ENCODE measurements at regions not wholly inside any gene's neighbourhood (a gene's known extent, or its start where the extent isn't known, plus 50 kb on each side); places are given as distances from the start of the nearest gene placed in this dataset.
"Not testable (repeated sequence)": the region's sequence is repeated elsewhere in the genome, so short reads cannot be mapped to it uniquely, and the experiment has no call there.

DNA sequence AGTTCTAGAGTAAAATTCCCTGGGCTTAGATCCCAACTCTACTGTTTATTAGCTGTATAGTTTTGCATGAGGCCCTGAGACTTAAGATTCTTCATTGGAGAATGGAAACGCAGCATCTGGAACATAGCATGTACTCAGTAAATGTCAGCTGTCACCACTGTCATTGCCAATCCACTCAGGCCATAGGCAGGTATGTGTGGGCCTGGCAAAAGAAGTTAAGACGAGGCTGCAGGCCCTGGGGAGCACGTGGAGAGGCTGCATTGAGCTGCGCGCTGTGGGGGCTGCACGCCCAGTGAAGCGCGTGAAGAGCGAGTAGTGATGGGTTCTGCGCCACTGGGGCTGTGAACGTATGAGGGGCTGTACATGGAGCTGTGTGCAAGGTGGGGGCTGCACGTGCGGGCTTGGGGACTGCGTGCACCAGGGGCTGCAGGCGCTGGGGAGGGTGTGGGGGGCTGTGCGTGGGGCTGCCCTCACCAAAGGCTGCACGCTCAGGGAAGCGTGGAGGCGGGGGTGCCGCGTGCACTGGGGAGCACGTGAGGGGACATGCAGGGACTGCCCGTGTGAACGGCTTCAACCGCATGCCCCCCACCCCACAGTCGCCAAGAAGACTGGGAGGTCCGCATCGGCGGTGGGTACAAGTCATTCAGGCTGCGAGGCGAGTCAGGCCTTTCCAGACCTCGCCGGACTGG lies 85.5 kb downstream of the PRR15 start:
- no peak for DNase-seq (ENCODE audit: low read depth)

DNA sequence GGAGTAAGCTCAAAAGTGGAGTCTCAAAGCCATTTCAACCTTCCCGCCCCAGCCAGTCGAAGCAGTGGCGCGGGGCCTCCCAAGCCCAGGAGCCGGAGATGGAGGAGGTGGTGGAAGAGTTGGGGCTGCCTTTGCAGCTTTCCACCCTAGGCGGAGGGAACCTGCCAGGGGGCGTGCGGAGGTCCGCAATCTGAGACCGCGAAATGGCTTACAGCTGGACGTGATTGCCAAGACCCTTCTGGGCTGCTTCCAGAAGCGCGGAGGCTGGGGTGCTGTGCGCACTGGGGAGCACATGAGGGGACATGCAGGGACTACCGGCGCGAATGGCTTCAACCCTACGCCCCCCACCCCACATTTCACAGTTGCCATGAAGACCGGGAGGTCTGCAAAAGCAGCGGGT lies 86.2 kb downstream of the PRR15 start:
- no peak for DNase-seq (ENCODE audit: low read depth)

DNA sequence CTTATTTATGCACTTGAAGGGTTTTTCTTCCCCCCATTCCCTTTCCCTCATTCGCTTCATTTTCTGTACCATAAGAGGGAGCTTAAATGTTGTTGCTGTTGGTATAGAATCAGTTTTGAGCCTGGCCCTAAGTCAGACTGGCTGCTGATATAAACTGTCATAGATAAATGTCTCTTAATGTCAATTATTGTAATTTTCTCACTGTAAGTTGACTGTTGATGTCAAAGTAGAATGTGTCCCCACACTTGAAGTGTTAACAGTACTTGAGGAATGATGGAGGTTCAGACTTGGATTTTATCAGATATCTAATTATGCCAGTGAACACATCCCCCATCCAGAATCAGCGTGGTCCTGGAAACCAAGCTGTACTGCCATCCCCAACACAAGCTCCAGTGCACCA lies 87.8 kb downstream of the PRR15 start:
- DNase-seq (ENCODE audit: low read depth) = no peak

DNA sequence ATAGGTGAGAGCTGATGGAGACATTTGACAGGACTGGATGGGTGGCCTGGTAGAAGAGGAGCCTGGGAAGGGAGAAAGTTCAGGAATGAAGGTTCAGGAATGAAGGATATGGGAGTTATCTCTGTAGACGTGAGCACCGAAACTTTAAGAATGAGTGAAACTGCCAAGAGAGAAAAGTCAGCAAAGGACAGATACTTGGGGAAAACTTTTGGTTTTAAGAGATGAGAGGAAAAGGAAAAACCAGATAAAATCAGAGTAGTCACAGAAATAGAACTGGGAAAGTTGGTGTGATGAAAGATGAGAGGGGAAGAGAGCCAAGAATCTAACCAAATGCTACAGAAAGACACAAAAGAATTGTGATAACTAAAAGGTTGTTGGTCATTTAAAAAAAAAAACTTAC lies 88.9 kb downstream of the PRR15 start:
- DNase-seq (ENCODE audit: low read depth) = no peak

DNA sequence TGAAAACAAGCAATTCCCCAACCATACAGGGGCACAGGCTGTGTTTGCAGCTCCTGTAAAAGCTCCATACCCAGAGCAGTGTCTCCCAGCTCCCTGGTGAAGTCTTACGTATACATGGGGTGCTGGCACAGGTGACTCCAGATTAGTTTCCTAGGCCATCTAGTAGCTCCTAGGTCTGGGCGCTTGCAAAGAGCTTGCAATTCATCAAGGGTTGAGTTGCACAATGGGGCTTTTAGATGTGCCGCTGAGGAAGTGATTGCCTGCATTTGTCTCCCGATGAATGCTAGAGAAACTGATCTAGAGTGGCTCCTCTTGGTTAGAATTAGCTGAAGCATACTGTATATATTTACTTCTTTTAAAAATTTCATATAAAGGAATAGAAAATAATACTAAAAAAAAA lies 90.7 kb downstream of the PRR15 start:
- DNase-seq (ENCODE audit: low read depth) = not testable (repeated sequence)

DNA sequence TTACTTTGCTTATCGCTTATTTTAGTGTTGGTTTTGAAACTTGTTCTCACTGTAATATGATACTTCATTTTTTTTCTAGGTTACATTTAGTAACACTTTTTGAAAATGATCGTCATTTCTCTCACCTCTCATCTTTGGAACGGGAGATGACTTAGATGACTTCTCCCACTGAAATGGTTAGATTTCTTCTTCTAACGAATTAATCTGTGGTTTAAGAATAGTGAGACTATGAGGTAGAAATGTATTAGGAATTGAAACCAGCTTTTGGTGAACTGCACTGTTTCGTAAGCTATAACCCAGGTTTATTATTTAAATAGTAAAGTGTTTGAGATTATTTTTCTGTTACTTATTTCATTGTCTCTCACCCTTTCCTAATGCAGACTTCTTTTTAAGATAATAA lies 93.7 kb downstream of the PRR15 start:
- no peak for DNase-seq (ENCODE audit: low read depth)

DNA sequence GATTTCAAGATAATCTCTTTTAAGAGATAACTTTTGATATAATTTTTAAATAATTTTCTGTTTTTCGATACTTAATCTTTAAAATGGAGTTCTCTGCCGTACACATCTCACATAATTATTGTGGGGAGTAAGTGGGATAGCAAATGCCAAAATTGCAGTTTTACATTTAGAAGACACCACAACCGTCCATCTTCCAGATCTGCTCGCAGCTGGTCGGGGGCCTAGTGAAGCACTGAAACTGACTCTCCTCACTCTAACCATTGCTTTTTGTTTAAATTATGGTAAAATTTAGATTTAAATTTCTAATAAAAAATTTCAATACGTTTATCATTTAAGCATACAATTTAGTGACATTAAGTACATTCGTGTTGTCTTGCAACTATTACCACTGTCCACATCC lies 94.2 kb downstream of the PRR15 start:
- DNase-seq (ENCODE audit: low read depth) = no peak

DNA sequence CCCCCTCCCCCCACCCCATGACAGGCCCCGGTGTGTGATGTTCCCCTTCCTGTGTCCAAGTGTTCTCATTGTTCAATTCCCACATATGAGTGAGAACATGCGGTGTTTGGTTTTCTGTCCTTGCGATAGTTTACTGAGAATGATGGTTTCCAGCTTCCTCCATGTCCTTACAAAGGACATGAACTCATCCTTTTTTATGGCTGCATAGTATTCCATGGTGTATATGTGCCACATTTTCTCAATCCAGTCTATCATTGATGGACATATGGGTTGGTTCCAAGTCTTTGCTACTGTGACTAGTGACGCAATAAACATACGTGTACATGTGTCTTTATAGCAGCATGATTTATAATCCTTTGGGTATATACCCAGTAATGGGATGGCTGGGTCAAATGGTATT lies 95.6 kb downstream of the PRR15 start:
- not testable (repeated sequence) for DNase-seq (ENCODE audit: low read depth)

DNA sequence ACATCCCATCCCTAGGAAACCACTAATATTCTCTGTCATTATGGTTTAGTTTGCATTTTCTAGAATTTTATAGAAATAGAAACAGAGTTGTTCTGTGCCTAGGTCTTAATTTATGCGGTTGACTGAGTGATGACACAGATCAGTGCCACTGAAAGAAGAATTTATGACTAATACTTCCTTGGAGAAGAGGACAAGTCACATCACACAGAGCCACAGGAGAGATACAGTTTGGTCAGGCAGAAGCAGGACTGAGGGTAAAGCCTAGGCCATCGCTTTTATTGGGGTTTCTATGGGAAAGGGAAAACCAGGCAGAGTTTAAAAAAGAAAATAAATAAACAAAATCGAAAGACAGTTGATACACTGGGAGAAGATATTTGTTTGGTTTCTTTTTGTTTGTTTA lies 99.3 kb downstream of the PRR15 start:
- not testable (repeated sequence) for DNase-seq (ENCODE audit: low read depth)

DNA sequence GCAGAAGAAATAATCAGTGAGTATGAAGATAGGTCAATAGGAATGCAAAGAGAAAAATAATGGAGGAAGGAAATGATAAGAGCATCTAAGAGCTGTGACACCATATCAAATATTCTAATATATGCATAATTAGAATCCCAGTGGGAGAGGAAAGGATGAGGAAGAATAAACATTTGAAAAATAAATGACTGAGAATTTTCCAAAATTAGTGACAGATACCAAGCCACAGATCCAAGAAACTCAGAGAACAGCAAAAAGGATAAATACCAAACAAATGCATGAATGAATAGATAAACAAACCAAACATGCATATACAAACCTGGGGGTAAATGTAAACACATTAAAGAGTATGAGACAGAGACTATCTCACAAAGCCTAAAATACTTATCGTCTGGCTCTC lies 101.4 kb downstream of the PRR15 start:
- not testable (repeated sequence) for DNase-seq (ENCODE audit: low read depth)

DNA sequence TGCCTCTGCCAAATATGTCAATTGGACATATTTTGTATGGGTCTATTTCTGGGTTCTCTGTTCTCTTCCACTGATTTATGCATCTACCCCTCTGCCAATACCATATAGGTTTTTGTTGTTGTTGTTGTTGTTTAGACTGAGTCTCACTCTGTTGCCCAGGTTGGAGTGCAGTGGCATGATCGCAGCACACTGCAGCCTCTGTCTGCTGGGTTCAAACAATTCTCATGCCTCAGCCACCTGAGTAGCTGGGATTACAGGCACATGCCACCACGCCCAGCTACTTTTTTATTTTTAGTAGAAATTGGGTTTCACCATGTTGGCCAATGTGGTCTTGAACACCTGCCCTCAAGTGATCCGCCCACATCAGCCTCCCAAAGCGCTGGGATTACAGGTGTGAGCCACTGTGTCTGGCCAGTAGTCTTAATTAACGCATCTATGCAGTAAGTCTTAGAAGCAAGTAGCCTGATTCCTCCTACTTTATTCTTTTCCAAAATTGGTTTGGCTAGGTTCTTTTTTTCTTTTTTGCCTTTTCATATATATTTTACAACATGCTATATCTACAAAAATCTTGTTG lies 103.5 kb downstream of the PRR15 start:
- not testable (repeated sequence) for DNase-seq (ENCODE audit: low read depth)

DNA sequence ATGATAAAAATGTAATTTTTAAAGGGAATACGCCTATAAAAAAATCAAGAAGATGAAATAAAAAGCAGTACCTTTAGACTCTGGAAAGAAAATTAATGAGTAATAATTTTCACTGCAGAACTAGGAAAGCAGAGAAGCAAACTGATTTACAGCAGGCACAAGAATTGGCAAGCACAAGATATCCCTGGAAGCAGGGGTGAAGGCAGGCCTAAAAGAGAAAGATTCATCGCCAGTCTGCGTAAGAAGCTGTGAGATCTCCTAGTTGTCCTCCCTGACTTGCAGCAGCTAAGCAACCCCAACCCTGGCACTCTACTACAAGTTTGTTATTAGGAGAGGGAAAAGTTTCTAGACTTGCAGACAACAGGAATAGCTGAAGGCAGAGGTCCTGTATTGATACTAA lies 107.7 kb downstream of the PRR15 start:
- DNase-seq (ENCODE audit: low read depth) = not testable (repeated sequence)

DNA sequence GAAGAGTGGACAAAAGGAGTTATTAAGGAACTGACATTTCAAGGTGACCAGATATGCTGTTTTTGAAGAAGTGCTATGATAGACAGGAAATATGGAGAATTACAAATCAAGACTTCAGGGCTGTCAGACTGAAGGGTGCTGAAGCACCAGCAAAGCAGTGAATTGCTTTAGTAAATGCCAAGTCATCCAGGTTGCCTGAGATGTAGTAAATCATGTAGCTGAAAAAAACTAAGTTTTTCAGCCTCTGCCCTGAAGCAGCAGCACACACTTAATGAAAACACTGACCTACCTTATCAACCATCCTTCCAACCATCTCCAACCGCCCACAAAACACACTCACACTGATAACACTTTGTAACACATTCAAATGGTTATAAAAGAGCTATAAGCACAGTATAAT lies 110.0 kb downstream of the PRR15 start:
- not testable (repeated sequence) for DNase-seq (ENCODE audit: low read depth)

DNA sequence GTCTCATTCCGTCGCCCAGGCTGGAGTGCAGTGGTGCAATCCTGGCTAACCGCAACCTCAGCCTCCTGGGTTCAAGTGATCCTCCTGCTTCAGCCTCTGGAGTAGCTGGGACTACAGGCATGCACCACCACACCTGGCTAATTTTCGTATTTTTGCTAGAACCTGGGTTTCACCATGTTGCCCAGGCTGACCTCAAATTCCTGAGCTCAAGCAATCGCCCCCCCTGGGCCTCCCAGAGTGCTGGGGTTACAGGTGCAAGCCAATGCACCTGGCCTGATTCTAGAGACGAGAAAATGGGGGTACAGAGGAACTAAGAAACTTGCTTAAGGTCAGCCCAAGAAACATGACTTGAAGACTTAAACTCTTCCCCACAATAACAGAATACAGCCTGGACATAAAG lies 111.0 kb downstream of the PRR15 start:
- not testable (repeated sequence) for DNase-seq (ENCODE audit: low read depth)

DNA sequence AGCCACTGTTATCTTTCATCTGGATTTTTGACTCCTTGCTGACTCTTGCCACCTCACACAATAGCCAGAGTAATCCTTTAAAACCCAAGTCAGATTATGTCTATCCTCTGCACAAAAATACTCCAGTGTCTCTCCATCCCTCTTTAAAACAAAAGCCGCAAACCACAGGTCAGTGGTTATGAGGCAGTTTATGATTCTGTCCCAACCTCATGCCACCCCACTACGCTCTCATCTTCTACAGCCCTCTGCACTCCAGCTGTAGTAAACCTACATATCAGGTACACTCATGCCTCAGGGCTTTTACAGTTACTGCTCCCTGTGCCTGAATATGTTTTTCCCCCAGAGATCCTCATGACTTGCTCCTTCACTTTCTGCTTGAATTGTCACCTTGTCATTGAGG lies 113.6 kb downstream of the PRR15 start:
- DNase-seq (ENCODE audit: low read depth) = not testable (repeated sequence)

DNA sequence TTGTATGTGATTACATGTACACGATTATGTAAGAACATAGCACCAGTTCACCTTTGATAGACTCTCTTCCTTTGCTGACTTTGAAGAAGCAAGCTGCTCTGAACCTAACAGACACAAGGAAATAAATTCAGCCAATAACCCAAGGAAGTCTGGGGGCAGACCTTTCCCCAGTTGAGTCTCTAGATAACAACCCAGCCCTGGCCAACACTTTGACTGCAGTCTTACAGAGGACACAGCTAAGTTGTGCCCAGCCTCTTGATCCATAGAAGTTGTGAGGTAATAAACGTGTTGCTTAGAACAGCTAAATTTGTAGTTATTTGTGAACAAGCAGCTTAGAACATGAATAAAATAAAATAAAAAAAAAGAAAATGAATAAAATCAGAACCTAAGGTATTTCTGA lies 116.3 kb downstream of the PRR15 start:
- DNase-seq (ENCODE audit: low read depth) = not testable (repeated sequence)

DNA sequence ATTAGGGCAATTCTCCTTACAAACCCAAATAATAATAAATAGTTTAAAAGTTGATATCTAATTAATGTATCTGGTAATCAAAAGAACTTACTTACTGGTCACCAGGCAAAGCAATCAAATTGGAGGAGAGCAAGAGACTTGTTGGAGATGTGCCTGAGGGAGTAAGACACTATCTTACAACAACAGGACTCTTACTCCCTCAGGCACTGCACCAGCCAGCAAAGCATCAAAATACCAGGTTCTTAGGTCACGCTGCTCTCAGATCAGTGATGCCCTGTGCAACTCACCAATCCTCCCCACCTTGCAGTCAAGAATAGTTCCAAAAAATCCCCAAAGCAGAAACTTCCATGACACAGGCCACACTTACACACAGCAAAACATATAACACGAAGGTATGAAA lies 117.0 kb downstream of the PRR15 start:
- not testable (repeated sequence) for DNase-seq (ENCODE audit: low read depth)

DNA sequence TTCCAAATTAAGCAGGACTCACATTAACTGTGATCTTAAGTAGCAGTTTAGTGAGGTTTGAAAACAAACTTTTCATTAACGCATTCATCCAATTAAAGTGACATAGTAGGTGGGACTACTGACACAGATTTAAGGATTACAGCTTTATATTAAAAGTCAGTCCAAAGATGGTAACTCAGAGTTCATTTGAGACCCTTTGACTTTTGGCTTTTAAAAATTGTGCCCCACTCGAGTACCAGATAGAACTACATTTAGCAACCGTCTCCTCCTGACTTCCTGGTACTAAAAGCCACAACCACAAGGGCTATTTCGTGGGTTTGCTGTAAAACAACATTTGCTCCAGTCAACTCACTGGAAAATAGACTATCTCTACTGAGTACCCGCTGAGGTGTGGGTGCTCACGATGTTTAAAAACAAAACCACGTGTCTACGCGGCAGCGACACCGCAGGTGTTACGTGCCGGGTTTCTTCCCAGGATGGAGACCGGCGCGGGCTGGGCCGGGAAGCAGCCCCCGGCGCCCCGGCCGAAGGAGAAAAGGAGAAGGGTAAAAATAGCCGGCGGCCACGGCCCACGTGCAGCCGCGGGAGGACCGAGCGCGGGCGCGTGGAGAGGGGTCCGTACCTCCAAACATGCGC lies 120.6 kb downstream of the PRR15 start:
- not testable (repeated sequence) for DNase-seq (ENCODE audit: low read depth)

DNA sequence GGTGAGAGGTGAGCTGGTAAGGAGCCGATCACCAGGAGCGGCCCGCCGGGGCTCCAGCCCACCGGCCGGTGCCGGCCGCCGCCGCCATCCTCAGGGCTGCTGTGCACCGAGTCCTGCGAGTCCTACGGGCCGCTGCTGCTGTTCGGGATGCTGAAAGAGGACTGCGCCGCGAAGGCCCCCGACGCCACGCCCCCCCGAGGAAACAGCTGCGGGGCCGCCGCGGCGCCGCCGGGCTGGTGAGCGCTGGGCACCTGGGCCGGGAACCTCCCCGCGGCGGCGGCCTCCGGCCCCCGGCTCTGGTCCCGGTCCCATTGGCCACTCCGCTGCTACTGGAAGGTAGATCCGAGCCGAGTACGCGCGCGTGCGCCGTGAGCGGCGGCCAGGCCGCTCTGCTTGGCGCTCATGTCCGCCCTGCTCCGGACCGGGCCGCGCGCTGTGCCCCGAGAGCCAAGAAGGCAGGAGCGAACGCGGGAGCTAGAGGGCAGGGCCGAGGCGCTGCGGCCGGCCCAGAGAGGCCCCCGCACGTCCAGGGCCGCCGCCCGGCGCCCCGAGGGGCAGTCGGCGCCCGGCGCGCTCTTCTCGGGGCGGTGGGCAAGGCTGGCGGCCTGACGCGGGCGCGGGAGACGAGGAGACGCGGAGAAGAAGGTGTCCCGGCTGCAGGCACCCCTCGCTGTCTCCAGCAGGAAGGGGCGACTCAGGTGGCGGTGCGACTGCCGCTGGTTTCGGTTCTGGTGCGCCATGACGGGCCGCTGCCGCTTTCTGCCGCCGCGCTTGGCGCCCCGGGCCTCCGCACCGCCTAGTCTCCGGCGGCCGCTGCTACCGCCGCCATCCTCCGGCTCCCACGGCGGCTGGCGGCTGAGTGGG lies 121.3 kb upstream of the WIPF3 start:
- peak; percentile 93 for DNase-seq (ENCODE audit: low read depth)

DNA sequence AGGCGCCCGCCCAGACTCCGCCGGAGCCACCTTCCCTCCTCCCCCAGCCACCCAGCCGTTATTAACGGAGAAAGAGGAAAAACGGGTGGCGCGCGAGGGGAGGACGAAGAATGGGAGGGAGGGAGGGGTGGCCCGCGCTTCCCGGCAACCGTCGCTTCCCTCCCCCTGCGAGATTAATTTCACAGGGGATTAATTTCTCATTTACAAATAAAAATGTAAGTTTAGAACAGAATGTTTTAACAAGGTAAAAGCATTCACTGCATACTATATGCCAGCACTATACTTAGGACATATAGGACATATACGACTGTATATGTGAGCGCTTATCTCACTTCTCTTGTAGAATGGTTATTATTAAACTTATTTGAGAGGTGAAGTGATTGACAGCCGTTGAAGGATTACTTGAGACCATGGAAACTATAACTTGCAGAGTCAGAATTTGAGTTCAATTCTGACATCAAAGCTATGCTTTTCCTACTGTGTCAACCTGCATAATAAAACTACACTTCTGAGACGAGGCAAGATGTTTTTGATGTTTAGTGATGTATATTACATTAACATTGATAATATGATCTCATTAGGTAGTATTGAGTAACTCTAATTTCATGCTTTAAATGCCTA lies 120.5 kb upstream of the WIPF3 start:
- DNase-seq (ENCODE audit: low read depth) = not testable (repeated sequence)

DNA sequence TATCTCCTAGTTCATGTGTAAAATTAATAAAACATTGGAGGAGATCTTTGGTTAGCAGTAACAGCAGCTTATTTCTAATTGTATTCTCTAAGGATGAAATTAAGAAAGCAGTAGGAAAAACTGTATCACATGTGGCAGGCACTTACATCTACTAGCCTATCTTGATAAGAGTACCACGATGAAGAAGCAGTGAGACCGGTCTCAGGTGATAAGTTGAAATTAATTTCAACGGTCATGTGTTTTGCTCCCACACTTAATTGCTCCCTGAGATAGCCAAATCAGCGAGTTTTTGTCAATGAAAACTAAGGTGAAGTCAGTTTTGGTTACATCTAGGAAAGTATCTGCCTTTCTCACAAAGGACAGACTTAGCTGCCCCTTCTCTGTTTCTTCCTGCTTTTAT lies 115.8 kb upstream of the WIPF3 start:
- DNase-seq (ENCODE audit: low read depth) = not testable (repeated sequence)

DNA sequence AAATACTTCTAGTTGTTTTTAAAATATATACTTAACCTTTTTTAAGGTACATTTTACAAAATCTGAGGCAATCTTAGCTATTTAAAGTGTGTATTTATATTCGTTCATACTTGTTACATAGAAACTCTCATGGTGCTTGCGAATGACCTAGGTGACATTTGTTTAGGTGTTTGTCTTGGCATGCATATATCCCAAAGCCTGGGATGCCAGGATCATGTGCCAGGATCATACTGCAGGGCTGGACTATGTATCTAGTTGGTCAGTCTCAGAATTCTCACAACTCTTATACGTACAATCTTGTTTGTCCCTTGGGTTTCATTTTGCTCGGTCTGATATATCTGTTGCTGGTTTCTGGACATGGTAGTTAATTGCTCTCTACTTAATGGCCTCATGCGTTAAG lies 109.9 kb upstream of the WIPF3 start:
- not testable (repeated sequence) for DNase-seq (ENCODE audit: low read depth)

Measured in Daoy (cell line).